ENCODE measurements at regions not wholly inside any gene's neighbourhood (a gene's known extent, or its start where the extent isn't known, plus 50 kb on each side); places are given as distances from the start of the nearest gene placed in this dataset.
"Not testable (repeated sequence)": the region's sequence is repeated elsewhere in the genome, so short reads cannot be mapped to it uniquely, and the experiment has no call there.

DNA sequence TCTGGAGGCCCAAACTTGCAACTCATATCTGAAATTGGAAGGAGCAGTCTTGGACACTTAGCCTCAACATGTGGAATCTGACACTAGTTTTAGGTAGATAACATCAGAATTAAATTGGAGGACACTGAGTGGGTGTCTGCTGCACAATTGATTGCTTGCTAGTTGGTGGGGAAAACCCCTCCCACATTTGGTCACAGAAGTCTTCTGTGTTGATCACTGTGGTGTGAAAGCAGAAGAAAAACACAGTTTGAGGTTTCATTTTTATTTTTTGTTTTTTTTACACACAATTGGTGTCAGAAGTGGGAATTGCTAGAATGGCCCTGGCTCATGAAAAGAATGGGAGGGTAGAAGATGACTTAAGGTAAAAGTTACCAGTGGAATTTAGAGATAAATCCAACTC is 78.0 kb upstream of the CD163 start:
- DNase-seq (ENCODE audit: low spot score) = no peak
- no peaks in the 10 kb centered on the region for H3K4me1 Mint-ChIP-seq (ENCODE audit: unreplicated experiment)
- H3K9me3 Mint-ChIP-seq (ENCODE audit: unreplicated experiment) = no peaks in the 10 kb centered on the region
- H3K27ac Mint-ChIP-seq (ENCODE audit: unreplicated experiment) = no peak overlapping the region
- H3K4me3 Mint-ChIP-seq (ENCODE audit: unreplicated experiment) = no peak overlapping the region
- peaks cover 5% of the 10 kb centered on the region for H3K27me3 Mint-ChIP-seq (ENCODE audit: unreplicated experiment)
- H3K36me3 Mint-ChIP-seq (ENCODE audit: low read depth, unreplicated experiment) = peaks cover 5% of the 10 kb centered on the region
- TF ChIP-seq CTCF (IDR thresholded peaks at IDR 0.05; ENCODE audit: unreplicated experiment) = no peak

DNA sequence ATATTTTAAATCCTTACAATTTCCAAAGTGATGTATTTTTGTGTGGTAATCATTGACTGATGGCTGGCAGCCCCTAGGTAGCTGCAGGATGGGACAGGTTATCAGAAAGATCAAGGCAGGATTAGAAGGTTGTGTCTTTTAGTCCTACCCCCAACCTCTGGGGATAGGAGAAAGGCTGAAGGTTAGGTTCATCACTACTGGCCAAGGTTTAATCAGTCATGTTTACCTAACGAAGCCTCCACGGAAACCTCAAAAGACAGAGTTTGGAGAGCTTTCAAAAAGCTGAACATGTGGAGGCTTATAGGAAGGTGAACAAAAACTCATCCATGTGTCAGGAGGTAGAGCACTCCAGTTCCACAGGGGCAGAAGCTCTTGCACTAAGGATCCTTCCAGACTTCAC is 77.5 kb upstream of the CD163 start:
- TF ChIP-seq CTCF (IDR thresholded peaks at IDR 0.05; ENCODE audit: unreplicated experiment) = no peak
- no peaks in the 10 kb centered on the region for H3K4me1 Mint-ChIP-seq (ENCODE audit: unreplicated experiment)

GRCh38 chr12:7571257-7571656 is 67.7 kb upstream of the CD163 start:
- no peak for TF ChIP-seq CTCF (IDR thresholded peaks at IDR 0.05; ENCODE audit: unreplicated experiment)
- Mint-ChIP-seq H3K4me3 (ENCODE audit: unreplicated experiment) (no peak overlapping the region), H3K27me3 (ENCODE audit: unreplicated experiment) (peaks cover 2% of the 10 kb centered on the region), H3K27ac (ENCODE audit: unreplicated experiment) (peak overlapping the region; percentile 59), H3K4me1 (ENCODE audit: unreplicated experiment) (peaks cover 13% of the 10 kb centered on the region), H3K9me3 (ENCODE audit: unreplicated experiment) (no peaks in the 10 kb centered on the region), H3K36me3 (ENCODE audit: low read depth, unreplicated experiment) (no peaks in the 10 kb centered on the region)
- DNase-seq (ENCODE audit: low spot score) = no peak

More for the DNA sequence above, 77.5 kb upstream of the CD163 start:
- Mint-ChIP-seq H3K36me3 (ENCODE audit: low read depth, unreplicated experiment) (peaks cover 5% of the 10 kb centered on the region), H3K4me3 (ENCODE audit: unreplicated experiment) (no peak overlapping the region), H3K27me3 (ENCODE audit: unreplicated experiment) (peaks cover 5% of the 10 kb centered on the region), H3K27ac (ENCODE audit: unreplicated experiment) (no peak overlapping the region), H3K9me3 (ENCODE audit: unreplicated experiment) (no peaks in the 10 kb centered on the region)
- no peak for DNase-seq (ENCODE audit: low spot score)

DNA sequence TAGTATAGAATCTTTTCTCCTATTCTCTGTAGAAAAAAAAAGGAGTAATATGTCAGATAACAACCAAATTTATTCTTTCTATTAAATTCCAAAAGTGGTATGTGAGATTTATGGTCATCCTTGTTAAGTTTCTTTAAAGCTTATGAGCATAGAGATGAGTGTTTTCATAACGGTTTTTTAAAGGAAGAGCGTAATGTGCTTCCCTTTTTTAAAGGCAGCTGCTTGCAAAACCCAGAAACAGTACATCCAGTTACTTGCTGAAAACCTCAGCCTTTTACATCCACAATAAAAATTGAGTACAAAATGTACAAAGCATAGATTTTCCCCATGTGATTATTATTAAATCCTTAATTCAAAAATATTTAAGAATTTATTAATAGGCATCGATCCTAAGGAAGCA is 53.6 kb upstream of the CD163 start:
- Mint-ChIP-seq H3K4me1 (ENCODE audit: unreplicated experiment) (peaks cover 11% of the 10 kb centered on the region), H3K9me3 (ENCODE audit: unreplicated experiment) (no peaks in the 10 kb centered on the region), H3K36me3 (ENCODE audit: low read depth, unreplicated experiment) (no peaks in the 10 kb centered on the region), H3K27me3 (ENCODE audit: unreplicated experiment) (peaks cover 1% of the 10 kb centered on the region), H3K27ac (ENCODE audit: unreplicated experiment) (no peak overlapping the region), H3K4me3 (ENCODE audit: unreplicated experiment) (no peak overlapping the region)
- no peak for DNase-seq (ENCODE audit: low spot score)
- no peak for TF ChIP-seq CTCF (IDR thresholded peaks at IDR 0.05; ENCODE audit: unreplicated experiment)

DNA sequence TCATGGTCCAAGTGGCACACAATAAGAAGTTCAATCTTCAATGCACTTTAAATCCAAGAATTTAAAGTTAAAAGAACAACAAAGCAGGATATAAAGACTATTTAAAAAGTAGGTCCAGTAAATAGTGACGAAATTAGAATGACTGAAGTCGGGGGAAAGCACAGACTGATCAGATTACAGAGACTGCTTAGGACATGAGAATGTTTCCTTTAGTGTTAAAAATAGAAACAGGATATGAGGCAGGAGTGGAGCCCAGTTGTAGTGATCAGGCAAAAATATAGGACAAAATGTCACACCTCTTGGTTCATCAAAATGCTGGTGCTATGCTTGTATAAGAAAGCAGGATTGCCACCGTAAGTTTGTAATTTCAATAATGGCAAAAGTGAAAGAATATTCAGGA is 52.2 kb upstream of the CD163 start:
- H3K27me3 Mint-ChIP-seq (ENCODE audit: unreplicated experiment) = peaks cover 1% of the 10 kb centered on the region
- no peak overlapping the region for H3K4me3 Mint-ChIP-seq (ENCODE audit: unreplicated experiment)
- no peaks in the 10 kb centered on the region for H3K36me3 Mint-ChIP-seq (ENCODE audit: low read depth, unreplicated experiment)
- no peak for DNase-seq (ENCODE audit: low spot score)
- peaks cover 11% of the 10 kb centered on the region for H3K4me1 Mint-ChIP-seq (ENCODE audit: unreplicated experiment)
- no peaks in the 10 kb centered on the region for H3K9me3 Mint-ChIP-seq (ENCODE audit: unreplicated experiment)
- no peak for TF ChIP-seq CTCF (IDR thresholded peaks at IDR 0.05; ENCODE audit: unreplicated experiment)
- H3K27ac Mint-ChIP-seq (ENCODE audit: unreplicated experiment) = peak overlapping the region; percentile 93

DNA sequence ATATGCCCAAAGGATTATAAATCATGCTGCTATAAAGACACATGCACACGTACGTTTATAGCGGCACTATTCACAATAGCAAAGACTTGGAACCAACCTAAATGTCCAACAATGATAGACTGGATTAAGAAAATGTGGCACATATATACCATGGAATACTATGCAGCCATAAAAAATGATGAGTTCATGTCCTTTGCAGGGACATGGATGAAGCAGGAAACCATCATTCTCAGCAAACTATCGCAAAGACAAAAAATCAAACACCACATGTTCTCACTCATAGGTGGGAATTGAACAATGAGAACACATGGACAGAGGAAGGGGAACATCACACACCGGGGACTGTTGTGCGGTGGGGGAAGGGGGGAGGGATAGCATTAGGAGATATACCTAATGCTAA is 51.3 kb upstream of the CD163 start:
- H3K27me3 Mint-ChIP-seq (ENCODE audit: unreplicated experiment); DNase-seq (ENCODE audit: low spot score); H3K9me3 Mint-ChIP-seq (ENCODE audit: unreplicated experiment); H3K4me3 Mint-ChIP-seq (ENCODE audit: unreplicated experiment); H3K36me3 Mint-ChIP-seq (ENCODE audit: low read depth, unreplicated experiment): not testable (repeated sequence)
- peaks cover 11% of the 10 kb centered on the region for H3K4me1 Mint-ChIP-seq (ENCODE audit: unreplicated experiment)
- peak overlapping the region; percentile 25 for H3K27ac Mint-ChIP-seq (ENCODE audit: unreplicated experiment)

All from endothelial cell (in vitro differentiated cells).